GM10248 (cell line): ENCODE measurements at regions not wholly inside any gene's neighbourhood (a gene's known extent, or its start where the extent isn't known, plus 50 kb on each side); places are given as distances from the start of the nearest gene placed in this dataset.

Source experiments
- CTCF ChIA-PET: fragments of 300-600 bp; sonication (Branson Sonifier 250); formaldehyde crosslinking; extraction: SDS; loops from one replicate; lab custom pipeline; 2021; ENCODE audit warnings: antibody characterized with exemption; lab: Yijun Ruan, JAX
- POLR2A ChIA-PET: fragments of 350-650 bp; sonication (Branson Sonifier 250); formaldehyde crosslinking; extraction: SDS; loops from one replicate; lab custom pipeline; 2020; ENCODE audit warnings: antibody characterized with exemption; lab: Yijun Ruan, JAX
- DNase-seq: peaks from one replicate; pipeline ENCODE4 v3.0.0; 2012; ENCODE audit errors: extremely low spot score
- CTCF ChIP-seq: IDR thresholded peaks from 2 replicates; pipeline ENCODE4 v1.5.1; 2012; ENCODE audit warnings: mild to moderate bottlenecking, low read depth; ENCODE audit errors: extremely low read depth, missing control alignments, control extremely low read depth

GRCh38 chr14:106203438-106203837, 677.1 kb downstream of the TMEM121 start:
- ChIA-PET CTCF (interaction anchor here (1.2 kb wide), 1 partner anchor 54 kb away, joined by 3 read pairs; no protein-coding TSS in a partner anchor), POLR2A (no interaction called here)
- no peak for TF ChIP-seq CTCF
- DNase-seq, result no peak

- ChIA-PET CTCF (no interaction called here), POLR2A (no interaction called here)
- no peak for DNase-seq
- no peak for TF ChIP-seq CTCF
Measured at GRCh38 chr14:106204063-106204462, 677.7 kb downstream of the TMEM121 start.

GRCh38 chr14:106207316-106207715, 680.9 kb downstream of the TMEM121 start:
- POLR2A ChIA-PET, result no interaction called here
- TF ChIP-seq CTCF, result no peak
- CTCF ChIA-PET, result no interaction called here
- no peak for DNase-seq

GRCh38 chr14:106208794-106209193, 682.4 kb downstream of the TMEM121 start:
- CTCF ChIA-PET, result no interaction called here
- TF ChIP-seq CTCF, result no peak
- POLR2A ChIA-PET, result no interaction called here
- DNase-seq, result no peak

GRCh38 chr14:106209755-106210154, 683.4 kb downstream of the TMEM121 start:
- no peak for TF ChIP-seq CTCF
- ChIA-PET CTCF (interaction anchor here (0.9 to 1.5 kb wide), 2 partner anchors 99 to 259 kb away, joined by 4 read pairs; no protein-coding TSS in a partner anchor), POLR2A (no interaction called here)
- no peak for DNase-seq

GRCh38 chr14:106210650-106211049, 684.3 kb downstream of the TMEM121 start:
- ChIA-PET CTCF (interaction anchor here (1.5 kb wide), 1 partner anchor 98 kb away, joined by 4 read pairs; no protein-coding TSS in a partner anchor), POLR2A (no interaction called here)
- no peak for DNase-seq
- TF ChIP-seq CTCF, result peak; percentile 16
